H1 (cell line): ENCODE measurements at regions not wholly inside any gene's neighbourhood (a gene's known extent, or its start where the extent isn't known, plus 50 kb on each side); places are given as distances from the start of the nearest gene placed in this dataset.

Experiments used
- CTCF ChIA-PET: fragments of 300-600 bp; sonication (Branson Sonifier 250); formaldehyde crosslinking; loops from one replicate; lab custom pipeline; 2021; ENCODE audit not compliant: partially characterized antibody; lab: Charles Lee
- POLR2A ChIA-PET: fragments of 300-600 bp; sonication (Branson Sonifier 250); formaldehyde crosslinking; loops from one replicate; lab custom pipeline; 2021; ENCODE audit warnings: inconsistent platforms; ENCODE audit not compliant: partially characterized antibody; lab: Charles Lee
- DNase-seq, 2 experiments: peaks; one replicate each; pipeline versions ENCODE4 v3.0.0 to v3.0.0-alpha.2; 2010 to 2022; ENCODE audit warnings: low spot score in 2 of 2, low read depth in 1 of 2, mixed read lengths in 1 of 2
- FAIRE-seq: peaks from 2 replicates; lab custom pipeline; 2011; peaks lifted over from hg19 to GRCh38; lab: Jason Lieb, UNC
- H2AFZ ChIP-seq: 2 replicates; pipeline ENCODE4 v1.8.1; 2012; ENCODE audit warnings: low read length, inconsistent platforms
- H2AK5ac ChIP-seq: 2 replicates; pipeline ENCODE4 v1.6.1; 2013; ENCODE audit warnings: low read depth, low read length
- H2BK120ac ChIP-seq: replicated peaks from 2 replicates; pipeline ENCODE3; 2013; ENCODE audit warnings: low read depth, low read length, inconsistent platforms
- H2BK12ac ChIP-seq: 2 replicates; pipeline ENCODE4 v1.6.1; 2013; ENCODE audit warnings: low read depth, low read length
- H2BK15ac ChIP-seq: 2 replicates; pipeline ENCODE4 v1.6.1; 2013; ENCODE audit warnings: low read length
- H2BK20ac ChIP-seq: 2 replicates; pipeline ENCODE4 v1.6.1; 2013; ENCODE audit warnings: low read length
- H2BK5ac ChIP-seq: 2 replicates; pipeline ENCODE4 v1.6.1; 2013; ENCODE audit warnings: low read depth, low read length
- H3K14ac ChIP-seq: 2 replicates; pipeline ENCODE4 v1.6.1; 2013; ENCODE audit warnings: inconsistent platforms; ENCODE audit not compliant: insufficient read length
- H3K18ac ChIP-seq: 2 replicates; pipeline ENCODE4 v1.6.1; 2013; ENCODE audit warnings: low read length; ENCODE audit errors: extremely low read depth
- H3K23ac ChIP-seq: 2 replicates; pipeline ENCODE4 v1.6.1; 2013; ENCODE audit warnings: inconsistent platforms; ENCODE audit not compliant: insufficient read length
- H3K23me2 ChIP-seq: 2 replicates; pipeline ENCODE4 v1.6.1; 2013; ENCODE audit warnings: low read depth, low read length
- H3K27ac ChIP-seq: 2 replicates; pipeline ENCODE4 v1.6.1; 2011; ENCODE audit warnings: low read depth, low read length, inconsistent platforms
- H3K27me3 ChIP-seq, 4 experiments: replicated peaks in 1 of 4; 1 replicate in 1 of 4; 2 replicates in 3 of 4; pipeline versions ENCODE4 v1.6.1 to v1.8.1; 2011 to 2013; ENCODE audit warnings: low read length in 3 of 4, mild to moderate bottlenecking in 3 of 4, inconsistent platforms in 2 of 4, mixed read lengths in 2 of 4, moderate library complexity in 1 of 4; ENCODE audit not compliant: control insufficient read depth in 3 of 4, insufficient read depth in 3 of 4; ENCODE audit errors: extremely low read depth in 1 of 4
- H3K36me3 ChIP-seq, 4 experiments: 2 replicates each; pipeline versions ENCODE4 v1.6.1 to v1.8.1; 2011 to 2013; ENCODE audit warnings: mild to moderate bottlenecking in 4 of 4, low read length in 3 of 4, moderate library complexity in 2 of 4, control low read depth in 1 of 4, inconsistent platforms in 1 of 4; ENCODE audit not compliant: insufficient read depth in 4 of 4, control insufficient read depth in 2 of 4
- H3K4ac ChIP-seq: replicated peaks from 2 replicates; pipeline ENCODE3; 2013; ENCODE audit warnings: low read length, low read depth, mixed read lengths, inconsistent platforms; ENCODE audit not compliant: insufficient read length
- H3K4me1 ChIP-seq, 4 experiments: replicated peaks in 1 of 4; 1 replicate in 1 of 4; 2 replicates in 3 of 4; pipeline versions ENCODE4 v1.6.1 to v1.8.1; 2011 to 2013; ENCODE audit warnings: low read length in 3 of 4, inconsistent platforms in 2 of 4, mixed read lengths in 1 of 4; ENCODE audit not compliant: insufficient read depth in 4 of 4, control insufficient read depth in 3 of 4
- H3K4me2 ChIP-seq, 2 experiments: 2 replicates each; pipeline versions ENCODE4 v1.6.1 to v1.8.1; 2011 to 2013; ENCODE audit warnings: low read depth in 2 of 2, low read length in 2 of 2, control low read depth in 1 of 2, inconsistent platforms in 1 of 2, mild to moderate bottlenecking in 1 of 2; ENCODE audit not compliant: insufficient read depth in 1 of 2
- H3K4me3 ChIP-seq, 4 experiments: fragments of 200-600, 300-600 bp in 1 of 4; sonication (generic), shearing (Covaris generic), sonication (Bioruptor Twin) in 1 of 4; 2 replicates each; pipeline versions ENCODE4 v1.5.1 to v1.8.1; 2011 to 2016; ENCODE audit warnings: low read length in 4 of 4, low read depth in 3 of 4, control low read depth in 2 of 4, inconsistent platforms in 2 of 4, mild to moderate bottlenecking in 2 of 4, mixed read lengths in 1 of 4, moderate library complexity in 1 of 4; ENCODE audit not compliant: insufficient read depth in 2 of 4; ENCODE audit errors: extremely low read depth in 1 of 4
- H3K56ac ChIP-seq: replicated peaks from 2 replicates; pipeline ENCODE3; 2013; ENCODE audit warnings: low read depth, mild to moderate bottlenecking, mixed read lengths, low read length, inconsistent platforms; ENCODE audit not compliant: insufficient read length
- H3K79me1 ChIP-seq: 2 replicates; pipeline ENCODE4 v1.6.1; 2013; ENCODE audit warnings: low read depth, low read length, control low read depth
- H3K79me2 ChIP-seq, 2 experiments: 2 replicates each; pipeline versions ENCODE4 v1.6.1 to v1.8.1; 2012 to 2013; ENCODE audit warnings: low read length in 2 of 2, mild to moderate bottlenecking in 2 of 2, inconsistent platforms in 1 of 2; ENCODE audit not compliant: insufficient read depth in 2 of 2, control insufficient read depth in 1 of 2
- H3K9ac ChIP-seq, 4 experiments: replicated peaks in 1 of 4; 1 replicate in 1 of 4; 2 replicates in 3 of 4; pipeline versions ENCODE4 v1.6.1 to v1.8.1; 2011 to 2013; ENCODE audit warnings: low read depth in 3 of 4, low read length in 3 of 4, control low read depth in 2 of 4, mild to moderate bottlenecking in 2 of 4, moderate library complexity in 2 of 4, inconsistent platforms in 1 of 4; ENCODE audit errors: extremely low read depth in 1 of 4
- H3K9me3 ChIP-seq, 2 experiments: 2 replicates each; pipeline versions ENCODE4 v1.6.1 to v1.8.1; 2012 to 2013; ENCODE audit warnings: mild to moderate bottlenecking in 2 of 2, moderate library complexity in 2 of 2, control low read depth in 1 of 2, inconsistent platforms in 1 of 2, low read depth in 1 of 2, low read length in 1 of 2, mixed read lengths in 1 of 2; ENCODE audit not compliant: insufficient read depth in 2 of 2
- H4K20me1 ChIP-seq, 2 experiments: replicated peaks in 1 of 2; 2 replicates each; pipeline versions ENCODE3 to v1.8.1; 2011 to 2013; ENCODE audit warnings: inconsistent platforms in 2 of 2, low read length in 2 of 2, mild to moderate bottlenecking in 1 of 2; ENCODE audit not compliant: insufficient read depth in 2 of 2, control insufficient read depth in 1 of 2
- H4K5ac ChIP-seq: 2 replicates; pipeline ENCODE4 v1.6.1; 2013; ENCODE audit warnings: low read length, low read depth, mixed read lengths, inconsistent platforms; ENCODE audit not compliant: insufficient read length
- H4K8ac ChIP-seq: 2 replicates; pipeline ENCODE4 v1.8.0; 2013; ENCODE audit warnings: mild to moderate bottlenecking, moderate library complexity, low read length, inconsistent platforms; ENCODE audit not compliant: insufficient read depth; ENCODE audit errors: extremely low read depth
- H4K91ac ChIP-seq: replicated peaks from 2 replicates; pipeline ENCODE3; 2013; ENCODE audit warnings: low read length, mixed read lengths, inconsistent platforms; ENCODE audit not compliant: insufficient read length
- CBX5 ChIP-seq: fragments of 300-800, 300-1000 bp; sonication (generic); IDR thresholded peaks from 2 replicates; pipeline ENCODE4 v1.7.1; 2016; ENCODE audit warnings: antibody characterized with exemption, low read length, low read depth
- FOSL1 ChIP-seq: IDR thresholded peaks from 2 replicates; pipeline ENCODE4 v1.6.1; 2011; ENCODE audit warnings: mild to moderate bottlenecking, low read depth, low read length, moderate library complexity; ENCODE audit not compliant: insufficient read depth
- GABPA ChIP-seq: IDR thresholded peaks from 2 replicates; pipeline ENCODE4 v1.6.1; 2011; ENCODE audit warnings: mild to moderate bottlenecking, low read length, moderate library complexity, borderline replicate concordance; ENCODE audit not compliant: insufficient read depth
- KDM1A ChIP-seq: fragments of 200-600, 300-600 bp; sonication (generic); IDR thresholded peaks from 2 replicates; pipeline ENCODE4 v1.7.1; 2016; ENCODE audit warnings: mild to moderate bottlenecking, low read length, borderline replicate concordance
- RAD21 ChIP-seq, 2 experiments: IDR thresholded peaks in 1 of 2; conservative IDR thresholded peaks in 1 of 2; 2 replicates each; pipeline ENCODE4 v1.6.1; 2011; ENCODE audit warnings: low read depth in 2 of 2, low read length in 2 of 2, improper control_type of control experiment in 1 of 2, inconsistent platforms in 1 of 2, mild to moderate bottlenecking in 1 of 2, moderate library complexity in 1 of 2
- RBBP5 ChIP-seq: IDR thresholded peaks from 2 replicates; pipeline ENCODE4 v1.7.1; 2012; ENCODE audit warnings: low read depth, mild to moderate bottlenecking, inconsistent platforms, low read length, moderate library complexity, borderline replicate concordance
- TAF7 ChIP-seq: optimal IDR thresholded peaks from 2 replicates; pipeline ENCODE3; 2011; ENCODE audit warnings: low read depth, mild to moderate bottlenecking, inconsistent platforms, low read length, moderate library complexity, borderline replicate concordance
- TBP ChIP-seq: IDR thresholded peaks from 2 replicates; pipeline ENCODE4 v1.6.1; 2011; ENCODE audit warnings: low read depth, low read length, improper control_type of control experiment
- TCF12 ChIP-seq: IDR thresholded peaks from 2 replicates; pipeline ENCODE4 v1.6.1; 2011; ENCODE audit warnings: low read depth, mild to moderate bottlenecking, low read length
- WGBS, 2 experiments: shearing (Covaris generic) in 1 of 2; methylation state at CpG; one replicate each; pipeline versions ENCODE4 v1.1.6 to v1.1.7; 2013 to 2015; ENCODE audit warnings: low lambda C conversion rate in 2 of 2, mixed read lengths in 2 of 2, inconsistent platforms in 1 of 2, low coverage in 1 of 2, missing lambda C conversion rate in 1 of 2; ENCODE audit not compliant: insufficient replicate concordance in 2 of 2, insufficient coverage in 1 of 2, insufficient read length in 1 of 2; ENCODE audit errors: extremely low coverage in 1 of 2, missing lambda C conversion rate in 1 of 2; 5-methylcytosine and 5-hydroxymethylcytosine counted together
- TF ChIP-seq, protein P1 (sequence below): IDR thresholded peaks from 2 replicates; pipeline ENCODE4 v1.6.1; 2012; ENCODE audit warnings: low read length, inconsistent platforms
- TF ChIP-seq, protein P2 (sequence below): IDR thresholded peaks from 2 replicates; pipeline ENCODE4 v1.6.1; 2011; ENCODE audit warnings: low read length, improper control_type of control experiment

DNA sequence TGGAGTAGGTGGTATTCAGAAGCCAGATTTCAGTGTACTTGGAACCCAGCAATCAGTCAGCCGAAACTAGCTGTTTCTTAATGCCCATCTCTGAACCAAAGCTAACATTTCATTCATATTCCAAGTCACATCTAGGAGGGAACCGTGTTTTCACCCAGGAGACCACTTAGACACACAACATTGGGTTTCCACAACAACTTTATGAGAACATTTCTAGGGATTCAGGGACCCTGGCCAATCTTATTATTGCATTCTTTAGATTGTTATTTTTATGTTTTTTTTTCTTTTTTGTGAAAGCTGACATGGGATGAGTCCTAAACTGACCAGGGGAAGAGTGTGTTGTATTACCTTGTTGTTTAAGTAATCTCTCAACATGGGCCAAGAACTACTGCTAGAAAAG is 72.5 kb upstream of the KIAA0040 start:
- no peak overlapping the region for H2BK12ac ChIP-seq
- no peaks in the 10 kb centered on the region for H3K9me3 ChIP-seq
- H3K4me2 ChIP-seq, result no peak overlapping the region
- no peak overlapping the region for H3K23ac ChIP-seq
- H2BK120ac ChIP-seq, result no peak overlapping the region
- no peak overlapping the region for H2BK15ac ChIP-seq
- no peak overlapping the region for H3K4ac ChIP-seq
- POLR2A ChIA-PET, result no interaction called here
- H4K8ac ChIP-seq, result no peak overlapping the region
- H3K18ac ChIP-seq, result no peak overlapping the region
- FAIRE-seq (no peak), DNase-seq (no peak)
- no peaks in the 10 kb centered on the region for H3K79me1 ChIP-seq
- H2AK5ac ChIP-seq, result no peak overlapping the region
- H3K56ac ChIP-seq, result no peak overlapping the region
- no peaks in the 10 kb centered on the region; a peak in 1 of 8 replicates for H3K36me3 ChIP-seq
- H3K9ac ChIP-seq, result no peak overlapping the region
- no peak overlapping the region for H4K5ac ChIP-seq
- no peak overlapping the region for H3K4me3 ChIP-seq
- no peak overlapping the region for H2BK20ac ChIP-seq
- no peaks in the 10 kb centered on the region for H3K23me2 ChIP-seq
- CTCF ChIA-PET, result interaction anchor here (1.4 kb wide), 1 partner anchor 110 kb away, joined by 4 read pairs; no protein-coding TSS in a partner anchor
- H3K14ac ChIP-seq, result no peak overlapping the region
- WGBS, 2 experiments, result 91% methylated on average over 2 of the region's 2 CpGs; no CpG with 5 or more reads in 1 of the 2 experiments
- H2AFZ ChIP-seq, result no peak overlapping the region
- no peaks in the 10 kb centered on the region for H3K27me3 ChIP-seq
- no peaks in the 10 kb centered on the region for H3K79me2 ChIP-seq
- H3K27ac ChIP-seq, result no peak overlapping the region
- H3K4me1 ChIP-seq, result peaks cover 0 to 3% (median 0%) of the 10 kb centered on the region in 4 experiments; a peak in 1 of 7 replicates
- H4K20me1 ChIP-seq, result no peaks in the 10 kb centered on the region
- H4K91ac ChIP-seq, result no peak overlapping the region
- no peak overlapping the region for H2BK5ac ChIP-seq
- TF ChIP-seq KDM1A (no peak), RBBP5 (no peak), TBP (no peak), GABPA (no peak), CBX5 (no peak), TAF7 (no peak), TCF12 (no peak), RAD21 (IDR thresholded peaks at IDR 0.05 in 1 of 2, conservative IDR thresholded peaks at IDR 0.05 in 1 of 2; ENCODE audit: low read depth in 2 of 2, low read length in 2 of 2) (no peak), FOSL1 (no peak)
- TF ChIP-seq, protein P1, sequence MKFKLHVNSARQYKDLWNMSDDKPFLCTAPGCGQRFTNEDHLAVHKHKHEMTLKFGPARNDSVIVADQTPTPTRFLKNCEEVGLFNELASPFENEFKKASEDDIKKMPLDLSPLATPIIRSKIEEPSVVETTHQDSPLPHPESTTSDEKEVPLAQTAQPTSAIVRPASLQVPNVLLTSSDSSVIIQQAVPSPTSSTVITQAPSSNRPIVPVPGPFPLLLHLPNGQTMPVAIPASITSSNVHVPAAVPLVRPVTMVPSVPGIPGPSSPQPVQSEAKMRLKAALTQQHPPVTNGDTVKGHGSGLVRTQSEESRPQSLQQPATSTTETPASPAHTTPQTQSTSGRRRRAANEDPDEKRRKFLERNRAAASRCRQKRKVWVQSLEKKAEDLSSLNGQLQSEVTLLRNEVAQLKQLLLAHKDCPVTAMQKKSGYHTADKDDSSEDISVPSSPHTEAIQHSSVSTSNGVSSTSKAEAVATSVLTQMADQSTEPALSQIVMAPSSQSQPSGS, result no peak
- TF ChIP-seq, protein P2, sequence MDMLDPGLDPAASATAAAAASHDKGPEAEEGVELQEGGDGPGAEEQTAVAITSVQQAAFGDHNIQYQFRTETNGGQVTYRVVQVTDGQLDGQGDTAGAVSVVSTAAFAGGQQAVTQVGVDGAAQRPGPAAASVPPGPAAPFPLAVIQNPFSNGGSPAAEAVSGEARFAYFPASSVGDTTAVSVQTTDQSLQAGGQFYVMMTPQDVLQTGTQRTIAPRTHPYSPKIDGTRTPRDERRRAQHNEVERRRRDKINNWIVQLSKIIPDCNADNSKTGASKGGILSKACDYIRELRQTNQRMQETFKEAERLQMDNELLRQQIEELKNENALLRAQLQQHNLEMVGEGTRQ, result no peak
